Panc1 (cell line): ENCODE measurements at regions not wholly inside any gene's neighbourhood (a gene's known extent, or its start where the extent isn't known, plus 50 kb on each side); places are given as distances from the start of the nearest gene placed in this dataset.

Experiments used
- ATAC-seq: fragments of 200-7000 bp; cut with Tn5 transposase; 2 replicates; pipeline ENCODE4 v1.9.1; 2020; ENCODE audit warnings: mild to moderate bottlenecking, moderate library complexity
- BruUV-seq: library from RNA; stranded (reverse); fragments of 400-500 nt; replicated peaks from 2 replicates; lab custom pipeline; 2021; lab: Mats Ljungman, UMichigan
- CTCF ChIA-PET: fragments of 300-600 bp; sonication (Branson Sonifier 250); formaldehyde crosslinking; loops from one replicate; lab custom pipeline; 2022; ENCODE audit warnings: antibody characterized with exemption; lab: Charles Lee
- POLR2A ChIA-PET: fragments of 300-600 bp; sonication (Branson Sonifier 250); formaldehyde crosslinking; loops from one replicate; lab custom pipeline; 2022; ENCODE audit warnings: antibody characterized with exemption; lab: Charles Lee
- DNase-seq: peaks from one replicate; pipeline ENCODE4 v3.0.0-alpha.2; 2010; ENCODE audit warnings: low read depth, low spot score
- H3K27ac ChIP-seq: 2 replicates; pipeline ENCODE4 v1.5.1; 2011; ENCODE audit warnings: mild to moderate bottlenecking, low read length, inconsistent platforms
- H3K27me3 ChIP-seq: fragments of 200-500 bp; sonication (Bioruptor generic); 2 replicates; pipeline ENCODE4 v1.6.0; 2014; ENCODE audit warnings: low read length, inconsistent platforms; ENCODE audit not compliant: control insufficient read depth, insufficient read depth
- H3K36me3 ChIP-seq: fragments of 200-500 bp; sonication (Bioruptor generic); 2 replicates; pipeline ENCODE4 v1.5.1; 2014; ENCODE audit warnings: inconsistent platforms, mild to moderate bottlenecking, low read length, moderate library complexity; ENCODE audit not compliant: control insufficient read depth, insufficient read depth
- H3K4me1 ChIP-seq: 2 replicates; pipeline ENCODE4 v1.5.1; 2011; ENCODE audit warnings: inconsistent platforms, mild to moderate bottlenecking, low read length, moderate library complexity; ENCODE audit not compliant: control insufficient read depth, insufficient read depth
- H3K4me3 ChIP-seq, 2 experiments: 2 replicates each; pipeline ENCODE4 v1.5.1; 2011 to 2012; ENCODE audit warnings: low read depth in 2 of 2, low read length in 2 of 2, mild to moderate bottlenecking in 2 of 2, inconsistent platforms in 1 of 2, moderate library complexity in 1 of 2
- H3K9me3 ChIP-seq: fragments of 200-500 bp; sonication (Bioruptor generic); 2 replicates; pipeline ENCODE4 v1.5.1; 2014; ENCODE audit warnings: low read depth, mild to moderate bottlenecking, inconsistent platforms, low read length, moderate library complexity; ENCODE audit not compliant: control insufficient read depth, insufficient read depth
- POLR2AphosphoS5 ChIP-seq: IDR thresholded peaks from 2 replicates; pipeline ENCODE4 v1.6.1; 2012; ENCODE audit warnings: mild to moderate bottlenecking, low read depth, low read length, moderate library complexity
- SIN3A ChIP-seq: IDR thresholded peaks from 2 replicates; pipeline ENCODE4 v1.6.1; 2012; ENCODE audit warnings: low read depth, mild to moderate bottlenecking, low read length, moderate library complexity, borderline replicate concordance; ENCODE audit not compliant: insufficient read depth
- TCF7L2 ChIP-seq: IDR thresholded peaks from 2 replicates; pipeline ENCODE4 v1.6.1; 2011; ENCODE audit warnings: mild to moderate bottlenecking, low read depth, low read length, inconsistent platforms
- in situ Hi-C: cut with HindIII; loops from 2 replicates; pipeline ENCODE4 v1.10.0; 2016; ENCODE audit warnings: low sequenced_read_pairs, low pct_unique_long_range_greater_than_20kb
- intact Hi-C: fragments of 100-400 bp; cut with micrococcal nuclease; formaldehyde crosslinking; loops from one replicate; pipeline ENCODE4 v1.10.0; 2022; ENCODE audit not compliant: unreplicated experiment
- TF ChIP-seq, protein P1 (sequence below), 2 experiments: IDR thresholded peaks; 2 replicates each; pipeline ENCODE4 v1.6.1; 2011 to 2012; ENCODE audit warnings: low read depth in 2 of 2, control low read depth in 1 of 2, low read length in 1 of 2, mild to moderate bottlenecking in 1 of 2, moderate library complexity in 1 of 2; ENCODE audit not compliant: insufficient read depth in 1 of 2
- TF ChIP-seq, protein P2 (sequence below): fragments of 450-650 bp; IDR thresholded peaks from 2 replicates; pipeline ENCODE4 v1.5.1; 2017; ENCODE audit warnings: mild to moderate bottlenecking

DNA sequence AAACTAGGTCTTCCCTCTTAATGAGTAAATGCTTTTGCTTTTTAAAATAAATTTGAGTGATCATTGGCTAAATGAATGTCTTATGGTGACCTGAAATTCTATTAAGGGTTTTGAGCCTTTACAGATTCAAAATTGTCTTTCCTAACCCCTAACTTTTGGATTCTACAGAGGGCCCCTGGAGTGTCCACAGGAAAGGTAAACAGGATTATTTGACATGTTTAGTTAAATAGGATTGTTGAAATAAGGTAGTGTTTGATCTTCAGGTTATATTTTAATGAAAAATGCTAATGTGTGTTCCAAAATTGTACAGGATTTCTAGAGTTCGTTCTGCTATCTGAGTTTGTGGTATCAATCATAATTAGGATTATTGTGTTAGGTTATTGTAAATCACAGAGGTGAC is 55.9 kb upstream of the GJB6 start:
- no TSS peak for BruUV-seq
- POLR2A ChIA-PET, result no interaction called here
- no peaks in the 10 kb centered on the region for H3K4me1 ChIP-seq
- no peaks in the 10 kb centered on the region for H3K36me3 ChIP-seq
- ATAC-seq (no peak), DNase-seq (no peak)
- no peaks in the 10 kb centered on the region for H3K27me3 ChIP-seq
- CTCF ChIA-PET, result no interaction called here
- intact Hi-C loops, result no loop called here
- no peak overlapping the region for H3K27ac ChIP-seq
- TF ChIP-seq SIN3A (no peak), POLR2AphosphoS5 (no peak), TCF7L2 (no peak)
- TF ChIP-seq, protein P1, sequence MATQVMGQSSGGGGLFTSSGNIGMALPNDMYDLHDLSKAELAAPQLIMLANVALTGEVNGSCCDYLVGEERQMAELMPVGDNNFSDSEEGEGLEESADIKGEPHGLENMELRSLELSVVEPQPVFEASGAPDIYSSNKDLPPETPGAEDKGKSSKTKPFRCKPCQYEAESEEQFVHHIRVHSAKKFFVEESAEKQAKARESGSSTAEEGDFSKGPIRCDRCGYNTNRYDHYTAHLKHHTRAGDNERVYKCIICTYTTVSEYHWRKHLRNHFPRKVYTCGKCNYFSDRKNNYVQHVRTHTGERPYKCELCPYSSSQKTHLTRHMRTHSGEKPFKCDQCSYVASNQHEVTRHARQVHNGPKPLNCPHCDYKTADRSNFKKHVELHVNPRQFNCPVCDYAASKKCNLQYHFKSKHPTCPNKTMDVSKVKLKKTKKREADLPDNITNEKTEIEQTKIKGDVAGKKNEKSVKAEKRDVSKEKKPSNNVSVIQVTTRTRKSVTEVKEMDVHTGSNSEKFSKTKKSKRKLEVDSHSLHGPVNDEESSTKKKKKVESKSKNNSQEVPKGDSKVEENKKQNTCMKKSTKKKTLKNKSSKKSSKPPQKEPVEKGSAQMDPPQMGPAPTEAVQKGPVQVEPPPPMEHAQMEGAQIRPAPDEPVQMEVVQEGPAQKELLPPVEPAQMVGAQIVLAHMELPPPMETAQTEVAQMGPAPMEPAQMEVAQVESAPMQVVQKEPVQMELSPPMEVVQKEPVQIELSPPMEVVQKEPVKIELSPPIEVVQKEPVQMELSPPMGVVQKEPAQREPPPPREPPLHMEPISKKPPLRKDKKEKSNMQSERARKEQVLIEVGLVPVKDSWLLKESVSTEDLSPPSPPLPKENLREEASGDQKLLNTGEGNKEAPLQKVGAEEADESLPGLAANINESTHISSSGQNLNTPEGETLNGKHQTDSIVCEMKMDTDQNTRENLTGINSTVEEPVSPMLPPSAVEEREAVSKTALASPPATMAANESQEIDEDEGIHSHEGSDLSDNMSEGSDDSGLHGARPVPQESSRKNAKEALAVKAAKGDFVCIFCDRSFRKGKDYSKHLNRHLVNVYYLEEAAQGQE (IDR thresholded peaks at IDR 0.05; ENCODE audit: insufficient read depth in 1 of 2, low read depth in 2 of 2, low read length in 1 of 2), result no peak
- TF ChIP-seq, protein P2, sequence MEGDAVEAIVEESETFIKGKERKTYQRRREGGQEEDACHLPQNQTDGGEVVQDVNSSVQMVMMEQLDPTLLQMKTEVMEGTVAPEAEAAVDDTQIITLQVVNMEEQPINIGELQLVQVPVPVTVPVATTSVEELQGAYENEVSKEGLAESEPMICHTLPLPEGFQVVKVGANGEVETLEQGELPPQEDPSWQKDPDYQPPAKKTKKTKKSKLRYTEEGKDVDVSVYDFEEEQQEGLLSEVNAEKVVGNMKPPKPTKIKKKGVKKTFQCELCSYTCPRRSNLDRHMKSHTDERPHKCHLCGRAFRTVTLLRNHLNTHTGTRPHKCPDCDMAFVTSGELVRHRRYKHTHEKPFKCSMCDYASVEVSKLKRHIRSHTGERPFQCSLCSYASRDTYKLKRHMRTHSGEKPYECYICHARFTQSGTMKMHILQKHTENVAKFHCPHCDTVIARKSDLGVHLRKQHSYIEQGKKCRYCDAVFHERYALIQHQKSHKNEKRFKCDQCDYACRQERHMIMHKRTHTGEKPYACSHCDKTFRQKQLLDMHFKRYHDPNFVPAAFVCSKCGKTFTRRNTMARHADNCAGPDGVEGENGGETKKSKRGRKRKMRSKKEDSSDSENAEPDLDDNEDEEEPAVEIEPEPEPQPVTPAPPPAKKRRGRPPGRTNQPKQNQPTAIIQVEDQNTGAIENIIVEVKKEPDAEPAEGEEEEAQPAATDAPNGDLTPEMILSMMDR, result no peak
- no peak overlapping the region for H3K4me3 ChIP-seq
- in situ Hi-C loops, result no loop called here
- H3K9me3 ChIP-seq, result 0 out of 2 replicates have a peak, but pooled peaks cover 12% of the 10 kb centered on the region

DNA sequence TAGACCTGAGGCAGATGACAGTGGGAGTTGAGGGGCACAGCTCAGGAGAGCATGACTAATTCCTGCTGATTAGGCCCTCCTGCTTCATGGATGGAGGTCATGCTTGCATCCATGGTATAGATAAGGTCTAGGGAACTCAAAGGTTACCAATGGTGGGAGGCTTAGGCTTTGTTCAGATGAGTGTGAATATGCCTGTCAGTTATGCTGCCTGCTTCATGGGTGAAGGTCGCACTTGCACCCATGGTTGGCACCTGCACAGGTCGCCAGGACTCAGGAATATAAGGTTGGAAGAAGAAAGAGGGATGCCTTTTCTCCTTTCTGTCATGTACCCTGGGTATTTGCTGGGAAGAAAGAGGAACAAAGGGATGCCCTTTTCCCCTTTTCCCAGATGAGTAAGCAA is 53.4 kb upstream of the GJB6 start:
- intact Hi-C loops (no loop called here), in situ Hi-C loops (no loop called here)
- ATAC-seq, result no peak
- ChIA-PET CTCF (interaction anchor here (0.7 kb wide), 1 partner anchor 14 kb away, joined by 3 read pairs; no protein-coding TSS in a partner anchor), POLR2A (no interaction called here)
- no peaks in the 10 kb centered on the region for H3K27me3 ChIP-seq
- no peak for DNase-seq
- BruUV-seq, result no TSS peak
- no peaks in the 10 kb centered on the region for H3K4me1 ChIP-seq
- 0 out of 2 replicates have a peak, but pooled peaks cover 12% of the 10 kb centered on the region for H3K9me3 ChIP-seq
- no peak for TF ChIP-seq SIN3A
- no peak for TF ChIP-seq POLR2AphosphoS5
- TF ChIP-seq, protein P2, result no peak
- TF ChIP-seq, protein P1 (IDR thresholded peaks at IDR 0.05; ENCODE audit: insufficient read depth in 1 of 2, low read depth in 2 of 2, low read length in 1 of 2), result no peak
- no peak for TF ChIP-seq TCF7L2
- H3K36me3 ChIP-seq, result no peaks in the 10 kb centered on the region
- H3K4me3 ChIP-seq, result no peak overlapping the region
- H3K27ac ChIP-seq, result no peak overlapping the region
